ENCODE measurements at regions not wholly inside any gene's neighbourhood (a gene's known extent, or its start where the extent isn't known, plus 50 kb on each side); places are given as distances from the start of the nearest gene placed in this dataset.

- Mint-ChIP-seq H3K4me3 (no peak overlapping the region), H3K4me1 (no peaks in the 10 kb centered on the region), H3K9me3 (peaks cover 4 to 13% (median 6%) of the 10 kb centered on the region in 5 donors), H3K27me3 (no peaks in the 10 kb centered on the region), H3K36me3 (no peaks in the 10 kb centered on the region), H3K27ac (no peak overlapping the region)
- ChIA-PET CTCF (no interaction called here), POLR2A (no interaction called here)
- DNase-seq, result no peak
- Histone ChIP-seq H3K9me3 (ENCODE audit: low read length) (no peaks in the 10 kb centered on the region), H3K27me3 (ENCODE audit: insufficient read depth, low read length, poor library complexity, severe bottlenecking) (no peaks in the 10 kb centered on the region), H3K4me1 (ENCODE audit: insufficient read depth, low read length) (no peaks in the 10 kb centered on the region), H3K36me3 (ENCODE audit: insufficient read depth, low read length) (no peaks in the 10 kb centered on the region), H3K27ac (ENCODE audit: low read depth, low read length) (no peak overlapping the region), H3K4me3 (ENCODE audit: low read length) (no peak overlapping the region)
Observed at GRCh38 chr5:8280711-8281363, 411.9 kb downstream of the MTRR start.

- H3K9me3 ChIP-seq (ENCODE audit: low read length), result peaks cover 4% of the 10 kb centered on the region
- no peaks in the 10 kb centered on the region for H3K4me1 ChIP-seq (ENCODE audit: insufficient read depth, low read length)
- no peak overlapping the region for H3K27ac ChIP-seq (ENCODE audit: low read depth, low read length)
- ChIA-PET CTCF (no interaction called here), POLR2A (no interaction called here)
- no peak overlapping the region for H3K4me3 ChIP-seq (ENCODE audit: low read length)
- H3K27me3 Mint-ChIP-seq, result no peaks in the 10 kb centered on the region
- no peak overlapping the region for H3K27ac Mint-ChIP-seq
- no peaks in the 10 kb centered on the region for H3K27me3 ChIP-seq (ENCODE audit: insufficient read depth, low read length, poor library complexity, severe bottlenecking)
- no peaks in the 10 kb centered on the region for H3K36me3 ChIP-seq (ENCODE audit: insufficient read depth, low read length)
- no peak for DNase-seq
- H3K9me3 Mint-ChIP-seq, result peaks cover 2 to 11% (median 6%) of the 10 kb centered on the region in 5 donors
- H3K4me3 Mint-ChIP-seq, result no peak overlapping the region
- no peaks in the 10 kb centered on the region for H3K4me1 Mint-ChIP-seq
- H3K36me3 Mint-ChIP-seq, result no peaks in the 10 kb centered on the region
Observed at GRCh38 chr5:8288334-8288733, 419.4 kb downstream of the MTRR start.

GRCh38 chr5:8288897-8289516 is 420.1 kb downstream of the MTRR start:
- Mint-ChIP-seq H3K36me3 (no peaks in the 10 kb centered on the region), H3K4me1 (no peaks in the 10 kb centered on the region), H3K27me3 (no peaks in the 10 kb centered on the region), H3K9me3 (peaks cover 0 to 9% (median 6%) of the 10 kb centered on the region in 5 donors), H3K4me3 (no peak overlapping the region), H3K27ac (no peak overlapping the region)
- no peak overlapping the region for H3K4me3 ChIP-seq (ENCODE audit: low read length)
- ChIA-PET POLR2A (no interaction called here), CTCF (no interaction called here)
- no peaks in the 10 kb centered on the region for H3K4me1 ChIP-seq (ENCODE audit: insufficient read depth, low read length)
- no peak overlapping the region for H3K27ac ChIP-seq (ENCODE audit: low read depth, low read length)
- no peak for DNase-seq
- H3K36me3 ChIP-seq (ENCODE audit: insufficient read depth, low read length), result no peaks in the 10 kb centered on the region
- no peaks in the 10 kb centered on the region for H3K27me3 ChIP-seq (ENCODE audit: insufficient read depth, low read length, poor library complexity, severe bottlenecking)
- peaks cover 4% of the 10 kb centered on the region for H3K9me3 ChIP-seq (ENCODE audit: low read length)

GRCh38 chr5:8289779-8290178 is 420.8 kb downstream of the MTRR start:
- Histone ChIP-seq H3K36me3 (ENCODE audit: insufficient read depth, low read length) (no peaks in the 10 kb centered on the region), H3K4me1 (ENCODE audit: insufficient read depth, low read length) (no peaks in the 10 kb centered on the region), H3K27ac (ENCODE audit: low read depth, low read length) (no peak overlapping the region), H3K27me3 (ENCODE audit: insufficient read depth, low read length, poor library complexity, severe bottlenecking) (no peaks in the 10 kb centered on the region), H3K9me3 (ENCODE audit: low read length) (peaks cover 4% of the 10 kb centered on the region), H3K4me3 (ENCODE audit: low read length) (no peak overlapping the region)
- CTCF ChIA-PET, result no interaction called here
- DNase-seq, result no peak
- H3K27ac Mint-ChIP-seq, result no peak overlapping the region
- POLR2A ChIA-PET, result no interaction called here
- H3K4me1 Mint-ChIP-seq, result no peaks in the 10 kb centered on the region
- H3K9me3 Mint-ChIP-seq, result peaks cover 0 to 13% (median 5%) of the 10 kb centered on the region in 5 donors
- no peaks in the 10 kb centered on the region for H3K27me3 Mint-ChIP-seq
- no peaks in the 10 kb centered on the region for H3K36me3 Mint-ChIP-seq
- H3K4me3 Mint-ChIP-seq, result no peak overlapping the region

GRCh38 chr5:8290721-8291120 is 421.8 kb downstream of the MTRR start:
- H3K27ac ChIP-seq (ENCODE audit: low read depth, low read length), result no peak overlapping the region
- CTCF ChIA-PET, result no interaction called here

GRCh38 chr5:8291641-8292040 is 422.7 kb downstream of the MTRR start:
- Mint-ChIP-seq H3K27me3 (no peaks in the 10 kb centered on the region), H3K36me3 (no peaks in the 10 kb centered on the region), H3K9me3 (peaks cover 0 to 19% (median 4%) of the 10 kb centered on the region in 5 donors), H3K27ac (no peak overlapping the region), H3K4me3 (no peak overlapping the region), H3K4me1 (no peaks in the 10 kb centered on the region)
- ChIA-PET POLR2A (no interaction called here), CTCF (no interaction called here)
- Histone ChIP-seq H3K36me3 (ENCODE audit: insufficient read depth, low read length) (no peaks in the 10 kb centered on the region), H3K27ac (ENCODE audit: low read depth, low read length) (no peak overlapping the region), H3K9me3 (ENCODE audit: low read length) (peaks cover 4% of the 10 kb centered on the region), H3K4me3 (ENCODE audit: low read length) (no peak overlapping the region), H3K4me1 (ENCODE audit: insufficient read depth, low read length) (no peaks in the 10 kb centered on the region), H3K27me3 (ENCODE audit: insufficient read depth, low read length, poor library complexity, severe bottlenecking) (no peaks in the 10 kb centered on the region)
- DNase-seq, result no peak

More at GRCh38 chr5:8290721-8291120, 421.8 kb downstream of the MTRR start:
- Histone ChIP-seq H3K27me3 (ENCODE audit: insufficient read depth, low read length, poor library complexity, severe bottlenecking) (no peaks in the 10 kb centered on the region), H3K4me1 (ENCODE audit: insufficient read depth, low read length) (no peaks in the 10 kb centered on the region), H3K9me3 (ENCODE audit: low read length) (peaks cover 4% of the 10 kb centered on the region), H3K4me3 (ENCODE audit: low read length) (no peak overlapping the region), H3K36me3 (ENCODE audit: insufficient read depth, low read length) (no peaks in the 10 kb centered on the region)
- peaks cover 0 to 19% (median 4%) of the 10 kb centered on the region in 5 donors for H3K9me3 Mint-ChIP-seq
- H3K4me3 Mint-ChIP-seq, result no peak overlapping the region
- H3K36me3 Mint-ChIP-seq, result no peaks in the 10 kb centered on the region
- no peak for DNase-seq
- no peaks in the 10 kb centered on the region for H3K4me1 Mint-ChIP-seq
- no peak overlapping the region for H3K27ac Mint-ChIP-seq
- H3K27me3 Mint-ChIP-seq, result no peaks in the 10 kb centered on the region
- POLR2A ChIA-PET, result no interaction called here

GRCh38 chr5:8295141-8295540 is 426.2 kb downstream of the MTRR start:
- POLR2A ChIA-PET, result no interaction called here

GRCh38 chr5:8299716-8300115 is 430.8 kb downstream of the MTRR start:
- Histone ChIP-seq H3K9me3 (ENCODE audit: low read length) (no peaks in the 10 kb centered on the region), H3K27me3 (ENCODE audit: insufficient read depth, low read length, poor library complexity, severe bottlenecking) (no peaks in the 10 kb centered on the region), H3K36me3 (ENCODE audit: insufficient read depth, low read length) (no peaks in the 10 kb centered on the region), H3K27ac (ENCODE audit: low read depth, low read length) (no peak overlapping the region), H3K4me3 (ENCODE audit: low read length) (no peak overlapping the region), H3K4me1 (ENCODE audit: insufficient read depth, low read length) (no peaks in the 10 kb centered on the region)
- DNase-seq, result no peak
- CTCF ChIA-PET, result no interaction called here
- POLR2A ChIA-PET, result no interaction called here
- no peaks in the 10 kb centered on the region for H3K36me3 Mint-ChIP-seq
- no peaks in the 10 kb centered on the region for H3K27me3 Mint-ChIP-seq
- peaks cover 4 to 16% (median 6%) of the 10 kb centered on the region in 5 donors for H3K9me3 Mint-ChIP-seq
- no peaks in the 10 kb centered on the region for H3K4me1 Mint-ChIP-seq
- no peak overlapping the region for H3K27ac Mint-ChIP-seq
- no peak overlapping the region for H3K4me3 Mint-ChIP-seq

More at GRCh38 chr5:8295141-8295540, 426.2 kb downstream of the MTRR start:
- H3K4me1 Mint-ChIP-seq, result no peaks in the 10 kb centered on the region
- H3K27ac Mint-ChIP-seq, result no peak overlapping the region
- Histone ChIP-seq H3K9me3 (ENCODE audit: low read length) (no peaks in the 10 kb centered on the region), H3K4me3 (ENCODE audit: low read length) (no peak overlapping the region), H3K4me1 (ENCODE audit: insufficient read depth, low read length) (no peaks in the 10 kb centered on the region), H3K27ac (ENCODE audit: low read depth, low read length) (no peak overlapping the region), H3K27me3 (ENCODE audit: insufficient read depth, low read length, poor library complexity, severe bottlenecking) (no peaks in the 10 kb centered on the region), H3K36me3 (ENCODE audit: insufficient read depth, low read length) (no peaks in the 10 kb centered on the region)
- peaks cover 0 to 15% (median 5%) of the 10 kb centered on the region in 5 donors for H3K9me3 Mint-ChIP-seq
- CTCF ChIA-PET, result no interaction called here
- H3K4me3 Mint-ChIP-seq, result no peak overlapping the region
- no peak for DNase-seq
- H3K27me3 Mint-ChIP-seq, result no peaks in the 10 kb centered on the region
- H3K36me3 Mint-ChIP-seq, result no peaks in the 10 kb centered on the region

All from CD8-positive, alpha-beta memory T cell (primary cell).